WERI-Rb-1 (cell line): ENCODE measurements at regions not wholly inside any gene's neighbourhood (a gene's known extent, or its start where the extent isn't known, plus 50 kb on each side); places are given as distances from the start of the nearest gene placed in this dataset.
"Not testable (repeated sequence)": the region's sequence is repeated elsewhere in the genome, so short reads cannot be mapped to it uniquely, and the experiment has no call there.

Source experiments
- DNase-seq: peaks from one replicate; pipeline ENCODE4 v3.0.0-alpha.2; 2020
- H3K27ac ChIP-seq: fragments of 250-450 bp; sonication (Bioruptor Pico); 2 replicates; pipeline ENCODE4 v1.5.1; 2020; ENCODE audit warnings: mild to moderate bottlenecking, moderate library complexity
- H3K27me3 ChIP-seq: fragments of 250-450 bp; sonication (Bioruptor Pico); 2 replicates; pipeline ENCODE4 v1.5.1; 2021; ENCODE audit warnings: mild to moderate bottlenecking, low read depth, moderate library complexity; ENCODE audit not compliant: insufficient read depth, severe bottlenecking
- H3K36me3 ChIP-seq: fragments of 250-450 bp; sonication (Bioruptor Pico); 2 replicates; pipeline ENCODE4 v1.5.1; 2020; ENCODE audit warnings: mild to moderate bottlenecking, moderate library complexity
- H3K4me3 ChIP-seq: 2 replicates; pipeline ENCODE4 v1.5.1; 2011; ENCODE audit warnings: low read depth, mild to moderate bottlenecking, control low read depth, low read length
- H3K9me3 ChIP-seq: fragments of 250-450 bp; sonication (Bioruptor Pico); 2 replicates; pipeline ENCODE4 v1.5.1; 2021; ENCODE audit warnings: mild to moderate bottlenecking, moderate library complexity; ENCODE audit not compliant: severe bottlenecking
- TF ChIP-seq, protein P1 (sequence below): IDR thresholded peaks from 2 replicates; pipeline ENCODE4 v1.5.1; 2011; ENCODE audit warnings: low read depth, mild to moderate bottlenecking, control low read depth, inconsistent platforms, low read length

DNA sequence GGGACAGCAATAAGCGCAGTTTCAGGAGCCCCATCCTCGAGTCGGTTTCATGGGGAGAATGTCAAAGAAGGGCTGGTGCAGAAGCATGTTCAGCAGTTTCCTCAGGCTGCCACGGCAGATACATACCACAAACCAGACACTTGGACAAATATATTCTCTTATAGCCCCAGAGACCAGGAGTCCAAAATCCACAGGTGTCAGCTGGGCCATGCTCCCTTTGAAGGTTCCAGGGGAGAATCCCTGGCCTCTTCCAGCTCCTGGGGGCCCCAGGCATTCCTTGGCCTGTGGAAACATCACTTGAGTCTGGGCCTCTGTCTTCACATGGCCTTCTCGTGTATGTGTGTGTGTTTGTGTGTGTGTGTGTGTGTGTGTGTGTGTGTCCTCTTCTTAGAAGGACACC lies 164.1 kb downstream of the UQCRFS1 start:
- DNase-seq: no peak
- Histone ChIP-seq H3K27me3 (peaks cover 76% of the 10 kb centered on the region), H3K36me3 (no peaks in the 10 kb centered on the region), H3K4me3 (no peak overlapping the region), H3K27ac (no peak overlapping the region), H3K9me3 (no peaks in the 10 kb centered on the region)
- TF ChIP-seq, protein P1, sequence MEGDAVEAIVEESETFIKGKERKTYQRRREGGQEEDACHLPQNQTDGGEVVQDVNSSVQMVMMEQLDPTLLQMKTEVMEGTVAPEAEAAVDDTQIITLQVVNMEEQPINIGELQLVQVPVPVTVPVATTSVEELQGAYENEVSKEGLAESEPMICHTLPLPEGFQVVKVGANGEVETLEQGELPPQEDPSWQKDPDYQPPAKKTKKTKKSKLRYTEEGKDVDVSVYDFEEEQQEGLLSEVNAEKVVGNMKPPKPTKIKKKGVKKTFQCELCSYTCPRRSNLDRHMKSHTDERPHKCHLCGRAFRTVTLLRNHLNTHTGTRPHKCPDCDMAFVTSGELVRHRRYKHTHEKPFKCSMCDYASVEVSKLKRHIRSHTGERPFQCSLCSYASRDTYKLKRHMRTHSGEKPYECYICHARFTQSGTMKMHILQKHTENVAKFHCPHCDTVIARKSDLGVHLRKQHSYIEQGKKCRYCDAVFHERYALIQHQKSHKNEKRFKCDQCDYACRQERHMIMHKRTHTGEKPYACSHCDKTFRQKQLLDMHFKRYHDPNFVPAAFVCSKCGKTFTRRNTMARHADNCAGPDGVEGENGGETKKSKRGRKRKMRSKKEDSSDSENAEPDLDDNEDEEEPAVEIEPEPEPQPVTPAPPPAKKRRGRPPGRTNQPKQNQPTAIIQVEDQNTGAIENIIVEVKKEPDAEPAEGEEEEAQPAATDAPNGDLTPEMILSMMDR: no peak

DNA sequence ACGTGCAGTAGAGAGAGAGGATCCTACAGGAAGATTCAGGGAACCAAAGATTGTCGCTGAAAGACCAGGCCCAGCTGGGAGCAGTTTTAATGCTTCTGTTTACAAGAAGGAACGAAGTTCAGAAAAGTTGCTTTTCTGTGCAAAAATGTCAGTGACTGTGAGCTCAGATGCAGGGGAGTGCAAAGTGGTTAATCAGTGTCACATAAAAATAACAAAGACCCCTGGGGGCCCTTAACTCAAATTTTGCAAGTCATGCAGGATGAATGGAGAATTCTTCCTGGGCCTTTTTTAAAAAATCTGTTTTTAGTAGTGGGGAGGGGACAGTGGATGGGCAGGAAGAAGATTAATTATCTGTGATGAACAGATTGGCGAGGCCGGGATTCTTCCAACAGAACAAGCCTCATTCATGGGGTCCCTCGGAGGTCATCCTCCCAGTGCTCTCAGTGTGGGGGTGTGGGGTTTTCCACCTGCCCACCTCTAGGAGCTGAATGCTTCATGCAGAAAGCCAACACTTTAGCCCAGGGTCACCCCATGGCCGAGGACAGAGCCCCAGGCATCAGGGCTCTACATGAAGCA lies 167.2 kb downstream of the UQCRFS1 start:
- Histone ChIP-seq H3K27me3 (peaks cover 92% of the 10 kb centered on the region), H3K27ac (no peak overlapping the region), H3K9me3 (no peaks in the 10 kb centered on the region), H3K4me3 (no peak overlapping the region), H3K36me3 (no peaks in the 10 kb centered on the region)
- DNase-seq: no peak
- TF ChIP-seq, protein P1: no peak

DNA sequence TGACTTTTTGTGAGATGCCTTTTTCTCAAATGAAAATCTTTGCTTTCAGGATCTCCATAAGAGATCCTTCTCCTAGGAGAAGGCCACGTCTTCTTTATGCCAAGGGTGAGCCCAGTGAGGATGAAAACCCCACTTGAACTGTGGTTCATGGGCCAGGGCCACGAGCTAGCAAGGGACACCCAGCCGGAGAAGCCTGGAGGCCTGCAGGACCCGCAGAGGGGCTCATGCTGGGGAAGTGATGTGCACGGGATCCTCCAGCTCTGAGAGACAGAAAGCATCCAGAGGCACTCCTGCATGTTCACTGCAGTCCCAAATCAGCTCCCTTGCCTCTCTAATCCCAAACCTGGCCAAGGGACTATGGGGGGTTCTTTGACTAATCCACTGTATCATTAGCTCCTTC lies 168.9 kb downstream of the UQCRFS1 start:
- TF ChIP-seq, protein P1: no peak
- DNase-seq: no peak
- Histone ChIP-seq H3K4me3 (no peak overlapping the region), H3K36me3 (no peaks in the 10 kb centered on the region), H3K27ac (no peak overlapping the region), H3K27me3 (peaks cover 88% of the 10 kb centered on the region), H3K9me3 (no peaks in the 10 kb centered on the region)

DNA sequence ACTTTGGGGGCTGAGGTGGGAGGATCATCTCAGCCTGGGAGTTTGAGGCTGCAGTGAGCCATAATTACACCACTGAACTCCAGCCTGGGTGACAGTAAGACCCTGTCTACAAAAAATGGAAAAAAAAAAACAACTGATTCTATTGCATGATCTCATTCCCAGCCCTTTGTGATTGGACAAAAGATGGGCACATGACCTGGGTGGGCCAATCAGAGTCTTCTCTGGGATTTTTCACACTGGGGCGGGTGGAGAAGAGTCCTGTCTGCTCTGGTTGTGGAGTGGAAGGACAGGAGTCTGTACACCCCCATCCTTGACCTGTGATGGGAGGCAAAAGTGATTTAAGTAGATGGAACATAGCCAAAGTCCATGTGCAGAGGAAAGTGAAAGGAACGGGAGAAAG lies 170.5 kb downstream of the UQCRFS1 start:
- Histone ChIP-seq H3K36me3 (no peaks in the 10 kb centered on the region), H3K9me3 (no peaks in the 10 kb centered on the region), H3K27me3 (peaks cover 72% of the 10 kb centered on the region), H3K27ac (no peak overlapping the region), H3K4me3 (no peak overlapping the region)
- TF ChIP-seq, protein P1: no peak
- no peak for DNase-seq

DNA sequence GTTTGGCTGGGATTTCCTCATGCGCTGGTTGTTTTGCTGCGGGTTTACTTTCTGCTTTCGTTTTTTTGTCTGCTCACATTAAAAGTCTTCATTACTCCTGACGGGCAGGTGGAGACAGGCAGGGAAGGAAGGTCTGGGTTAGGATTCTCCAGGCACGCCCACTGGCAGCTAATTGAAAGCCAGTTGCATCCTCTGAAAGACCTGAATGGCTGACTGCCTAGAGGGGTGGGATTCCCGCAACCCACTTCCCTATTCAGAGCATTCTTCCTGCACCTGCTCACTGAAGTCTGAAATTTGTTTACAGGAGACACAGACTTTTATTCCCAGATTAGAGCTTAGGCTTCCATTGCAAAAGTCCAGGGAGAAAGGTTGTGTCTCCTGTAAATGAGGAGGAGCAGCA lies 172.0 kb downstream of the UQCRFS1 start:
- Histone ChIP-seq H3K9me3 (no peaks in the 10 kb centered on the region), H3K4me3 (no peak overlapping the region), H3K27ac (no peak overlapping the region), H3K27me3 (peaks cover 65% of the 10 kb centered on the region), H3K36me3 (no peaks in the 10 kb centered on the region)
- no peak for DNase-seq
- TF ChIP-seq, protein P1: no peak

DNA sequence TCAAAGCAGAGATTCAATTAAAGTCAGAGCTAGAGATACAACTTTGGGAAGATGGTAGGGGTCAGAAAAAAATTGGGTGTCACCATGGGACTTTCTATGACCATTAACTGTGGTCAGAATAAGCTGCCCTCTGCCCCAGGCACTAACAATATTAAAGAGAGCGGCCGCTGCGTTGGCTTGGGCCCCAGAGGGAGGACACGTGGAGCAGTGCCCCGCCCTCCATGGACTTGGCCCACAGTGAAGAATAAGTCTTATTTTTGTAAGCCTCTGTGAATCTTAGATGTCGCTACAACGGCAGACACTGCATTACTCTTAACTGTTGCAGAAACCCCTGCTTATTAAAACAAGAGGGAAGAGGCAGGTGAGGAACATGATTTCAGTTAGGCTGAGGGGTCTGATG lies 172.7 kb downstream of the UQCRFS1 start:
- H3K27me3 ChIP-seq: peaks cover 65% of the 10 kb centered on the region
- no peak for DNase-seq
- no peak overlapping the region for H3K27ac ChIP-seq
- H3K9me3 ChIP-seq: no peaks in the 10 kb centered on the region
- TF ChIP-seq, protein P1: no peak
- H3K4me3 ChIP-seq: no peak overlapping the region
- H3K36me3 ChIP-seq: no peaks in the 10 kb centered on the region

DNA sequence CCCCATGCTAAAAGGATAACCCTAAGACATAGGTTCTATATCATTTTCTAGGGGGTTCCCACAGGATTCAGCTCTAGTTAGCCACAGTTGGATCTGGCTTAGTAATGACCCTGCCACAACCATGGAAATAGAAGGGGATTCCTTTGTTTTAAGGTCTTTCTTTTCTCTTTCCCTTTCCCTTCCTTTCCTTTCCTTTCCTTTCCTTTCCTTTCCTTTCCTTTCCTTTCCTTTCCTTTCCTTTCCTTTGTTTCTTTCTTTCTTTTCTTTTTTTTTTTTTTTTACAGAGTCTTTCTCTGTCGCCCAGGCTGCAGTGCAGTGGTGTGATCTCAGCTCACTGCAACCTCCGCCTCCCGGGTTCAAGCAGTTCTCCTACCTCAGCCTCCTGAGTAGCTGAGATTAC lies 173.9 kb downstream of the UQCRFS1 start:
- DNase-seq: not testable (repeated sequence)
- H3K27me3 ChIP-seq: peaks cover 58% of the 10 kb centered on the region

More for the DNA sequence above, 173.9 kb downstream of the UQCRFS1 start:
- H3K4me3 ChIP-seq, H3K27ac ChIP-seq, H3K9me3 ChIP-seq, H3K36me3 ChIP-seq: not testable (repeated sequence)
